Fibroblast of lung (primary cell): ENCODE measurements at regions not wholly inside any gene's neighbourhood (a gene's known extent, or its start where the extent isn't known, plus 50 kb on each side); places are given as distances from the start of the nearest gene placed in this dataset.

ENCODE experiments used
- DNase-seq, 2 donors: peaks; one replicate each; pipeline versions ENCODE4 v3.0.0 to v3.0.0-alpha.2; 2010; ENCODE audit warnings: low read depth in 2 of 2
- H2AFZ ChIP-seq: 2 replicates; pipeline ENCODE4 v1.5.1; 2012; ENCODE audit warnings: low read length, control low read depth, inconsistent platforms
- H3K27ac ChIP-seq: 2 replicates; pipeline ENCODE4 v1.5.1; 2011; ENCODE audit warnings: low read length, control low read depth; ENCODE audit not compliant: insufficient read depth
- H3K27me3 ChIP-seq: 2 replicates; pipeline ENCODE4 v1.5.1; 2011; ENCODE audit warnings: mild to moderate bottlenecking, low read length; ENCODE audit not compliant: control insufficient read depth, insufficient read depth
- H3K36me3 ChIP-seq: 2 replicates; pipeline ENCODE4 v1.5.1; 2011; ENCODE audit warnings: low read length; ENCODE audit not compliant: control insufficient read depth, insufficient read depth
- H3K4me1 ChIP-seq: 2 replicates; pipeline ENCODE4 v1.5.1; 2011; ENCODE audit warnings: low read length; ENCODE audit not compliant: control insufficient read depth, insufficient read depth; ENCODE audit errors: extremely low read depth
- H3K4me2 ChIP-seq: 2 replicates; pipeline ENCODE4 v1.5.1; 2011; ENCODE audit warnings: low read length, control low read depth; ENCODE audit not compliant: insufficient read depth; ENCODE audit errors: extremely low read depth
- H3K4me3 ChIP-seq, 4 experiments: fragments of 200-600 bp in 1 of 4; sonication (generic) in 1 of 4; replicated peaks in 1 of 4; 2 replicates each; pipeline ENCODE4 v1.5.1; 2011 to 2016; ENCODE audit warnings: low read length in 4 of 4, low read depth in 3 of 4, mild to moderate bottlenecking in 3 of 4, control low read depth in 2 of 4, inconsistent platforms in 1 of 4, mixed read lengths in 1 of 4; ENCODE audit not compliant: insufficient read depth in 1 of 4; ENCODE audit errors: control extremely low read depth in 1 of 4
- H3K79me2 ChIP-seq: 2 replicates; pipeline ENCODE4 v1.5.1; 2012; ENCODE audit warnings: mild to moderate bottlenecking, low read length, inconsistent platforms; ENCODE audit not compliant: control insufficient read depth, insufficient read depth
- H3K9ac ChIP-seq: 2 replicates; pipeline ENCODE4 v1.5.1; 2011; ENCODE audit warnings: mild to moderate bottlenecking, low read length, control low read depth; ENCODE audit not compliant: insufficient read depth
- H3K9me3 ChIP-seq: 2 replicates; pipeline ENCODE4 v1.5.1; 2012; ENCODE audit warnings: low read depth, low read length; ENCODE audit not compliant: control insufficient read depth, insufficient read depth
- H4K20me1 ChIP-seq: 2 replicates; pipeline ENCODE4 v1.5.1; 2011; ENCODE audit warnings: low read length; ENCODE audit not compliant: control insufficient read depth, insufficient read depth; ENCODE audit errors: extremely low read depth
- CTCF ChIP-seq, 2 donors: IDR thresholded peaks in 1 of 2; conservative IDR thresholded peaks in 1 of 2; 1 replicate in 1 of 2; 2 replicates in 1 of 2; pipeline ENCODE4 v1.5.1; 2011 to 2012; ENCODE audit warnings: low read length in 2 of 2, control low read depth in 1 of 2, inconsistent platforms in 1 of 2, low read depth in 1 of 2, mild to moderate bottlenecking in 1 of 2
- EZH2 ChIP-seq: IDR thresholded peaks from 2 replicates; pipeline ENCODE4 v1.5.1; 2012; ENCODE audit warnings: low read length, control low read depth, mild to moderate bottlenecking; ENCODE audit errors: missing control alignments

DNA sequence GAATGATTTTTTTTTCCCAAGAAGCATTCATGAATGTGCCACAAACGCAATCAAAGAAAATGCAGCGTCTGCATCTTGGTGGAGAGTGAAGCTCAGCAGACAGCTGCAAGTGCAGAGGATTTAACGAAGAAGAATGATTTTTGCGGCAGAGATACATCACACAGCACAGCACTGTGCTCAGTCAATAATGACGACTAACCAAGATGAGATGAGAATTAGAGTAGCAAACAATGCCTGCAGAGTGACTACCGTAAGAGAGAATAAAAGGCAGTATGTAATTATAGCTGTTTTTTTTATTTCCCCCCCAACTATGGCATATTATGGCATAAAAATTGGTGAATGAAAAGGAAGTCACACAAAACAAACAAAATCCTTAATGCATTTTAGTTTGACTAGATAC is 218.0 kb upstream of the ROBO1 start:
- TF ChIP-seq CTCF (conservative IDR thresholded peaks at IDR 0.05 in 1 of 2, IDR thresholded peaks at IDR 0.05 in 1 of 2; ENCODE audit: low read depth in 1 of 2, low read length in 2 of 2) = no peak
- no peak for TF ChIP-seq EZH2
- no peaks in the 10 kb centered on the region for H3K79me2 ChIP-seq
- no peak overlapping the region for H2AFZ ChIP-seq
- no peaks in the 10 kb centered on the region for H4K20me1 ChIP-seq
- no peak overlapping the region for H3K9ac ChIP-seq
- H3K9me3 ChIP-seq = no peaks in the 10 kb centered on the region
- no peaks in the 10 kb centered on the region for H3K4me1 ChIP-seq
- no peak overlapping the region for H3K27ac ChIP-seq
- DNase-seq = no peak
- H3K4me2 ChIP-seq = no peak overlapping the region
- no peaks in the 10 kb centered on the region for H3K27me3 ChIP-seq
- H3K4me3 ChIP-seq = no peak overlapping the region
- no peaks in the 10 kb centered on the region for H3K36me3 ChIP-seq

DNA sequence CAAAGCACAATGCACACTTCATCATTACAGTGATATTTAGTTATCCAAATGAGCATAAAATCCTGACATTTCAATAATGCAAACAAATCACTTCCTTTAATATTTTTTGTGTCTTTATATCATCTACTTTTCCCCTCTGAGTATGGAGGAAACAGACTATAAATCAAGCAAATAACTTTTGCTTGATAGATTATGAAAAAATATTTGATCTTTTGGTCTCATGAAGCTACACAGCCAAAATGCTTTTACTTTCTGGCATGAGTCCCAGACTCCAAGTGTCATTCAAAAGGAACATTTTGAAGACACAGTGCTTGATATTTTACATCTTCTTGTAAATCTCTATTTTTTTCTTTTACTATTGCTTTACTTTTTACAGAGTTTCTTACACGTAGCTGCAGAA is 215.3 kb upstream of the ROBO1 start:
- Histone ChIP-seq H3K36me3 (no peaks in the 10 kb centered on the region), H3K79me2 (no peaks in the 10 kb centered on the region), H3K4me2 (no peak overlapping the region), H3K4me1 (no peaks in the 10 kb centered on the region), H2AFZ (no peak overlapping the region), H3K27me3 (no peaks in the 10 kb centered on the region), H3K27ac (no peak overlapping the region), H3K9me3 (no peaks in the 10 kb centered on the region), H4K20me1 (no peaks in the 10 kb centered on the region), H3K4me3 (no peak overlapping the region), H3K9ac (no peak overlapping the region)
- TF ChIP-seq EZH2 (no peak), CTCF (conservative IDR thresholded peaks at IDR 0.05 in 1 of 2, IDR thresholded peaks at IDR 0.05 in 1 of 2; ENCODE audit: low read depth in 1 of 2, low read length in 2 of 2) (no peak)
- peak in 1 of 2 donors; percentile 3 for DNase-seq

GRCh38 chr3:79979990-79980389 is 212.2 kb upstream of the ROBO1 start:
- Histone ChIP-seq H3K27me3 (no peaks in the 10 kb centered on the region), H3K36me3 (no peaks in the 10 kb centered on the region), H4K20me1 (no peaks in the 10 kb centered on the region), H3K4me1 (no peaks in the 10 kb centered on the region), H3K4me2 (no peak overlapping the region), H3K27ac (no peak overlapping the region), H3K79me2 (no peaks in the 10 kb centered on the region), H2AFZ (no peak overlapping the region), H3K9ac (no peak overlapping the region), H3K4me3 (no peak overlapping the region), H3K9me3 (no peaks in the 10 kb centered on the region)
- TF ChIP-seq EZH2 (no peak), CTCF (conservative IDR thresholded peaks at IDR 0.05 in 1 of 2, IDR thresholded peaks at IDR 0.05 in 1 of 2; ENCODE audit: low read depth in 1 of 2, low read length in 2 of 2) (no peak)
- DNase-seq = no peak
